ENCODE measurements at regions not wholly inside any gene's neighbourhood (a gene's known extent, or its start where the extent isn't known, plus 50 kb on each side); places are given as distances from the start of the nearest gene placed in this dataset.

DNA sequence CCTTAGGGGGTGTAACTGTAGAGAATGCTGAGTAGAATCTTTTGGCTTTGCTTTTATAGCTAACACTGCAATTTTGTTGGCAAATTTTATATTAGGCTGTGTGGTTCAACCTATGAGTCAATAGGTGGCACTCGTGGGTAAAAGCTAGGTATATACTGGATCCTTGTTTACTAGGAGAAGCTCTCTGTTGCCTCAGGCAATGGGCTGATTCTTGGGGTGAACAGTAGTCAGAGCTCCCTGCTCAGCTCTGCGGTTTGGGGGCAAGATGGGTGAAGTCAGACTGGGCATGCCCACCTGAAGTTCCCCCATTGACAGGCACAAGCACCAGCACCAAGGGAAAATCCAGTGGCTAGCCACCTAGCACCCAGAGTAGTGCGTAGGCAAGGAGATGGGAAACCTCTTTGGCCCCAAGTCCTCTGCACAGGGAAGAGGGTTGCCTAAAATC, 238.7 kb downstream of the FAM181B start:
- no peaks in the 10 kb centered on the region for H3K9me3 ChIP-seq (ENCODE audit: control insufficient read depth, low read depth, low read length)
- H3K9ac ChIP-seq (ENCODE audit: extremely low read depth, insufficient read length, low read length) = no peak overlapping the region
- H3K27me3 ChIP-seq (ENCODE audit: insufficient read depth, low read length) = no peaks in the 10 kb centered on the region
- H4K8ac ChIP-seq (replicated peaks; ENCODE audit: insufficient read length, low read depth, low read length) = no peak overlapping the region
- no peak overlapping the region for H3K56ac ChIP-seq (ENCODE audit: insufficient read length, low read depth, low read length)
- H3K4me2 ChIP-seq (ENCODE audit: insufficient read depth, insufficient read length, low read length) = no peak overlapping the region
- no peaks in the 10 kb centered on the region for H3K79me1 ChIP-seq (ENCODE audit: insufficient read depth, low read depth, low read length, poor library complexity, severe bottlenecking)
- H2BK12ac ChIP-seq (ENCODE audit: insufficient read length, low read depth, low read length) = no peak overlapping the region
- Mint-ChIP-seq H3K27ac (peak overlapping the region in 2 of 3 experiments; percentile 59 to 89; a peak in 3 of 7 replicates), H3K9me3 (no peaks in the 10 kb centered on the region), H3K36me3 (ENCODE audit: insufficient read depth in 1 of 3, low read depth in 3 of 3) (no peaks in the 10 kb centered on the region), H3K27me3 (ENCODE audit: low read depth) (no peaks in the 10 kb centered on the region), H3K4me3 (no peak overlapping the region), H3K4me1 (peaks cover 2% of the 10 kb centered on the region in 2 experiments; a peak in 1 of 4 replicates)
- no peak overlapping the region for H4K5ac ChIP-seq (ENCODE audit: insufficient read length, low read depth, low read length)
- H2BK5ac ChIP-seq (ENCODE audit: insufficient read length, low read length) = no peak overlapping the region
- H4K91ac ChIP-seq (ENCODE audit: insufficient read length, low read depth, low read length) = no peak overlapping the region
- no peaks in the 10 kb centered on the region for H3K4me1 ChIP-seq (ENCODE audit: insufficient read depth, low read length)
- DNase-seq = peak; percentile 37
- H2BK120ac ChIP-seq (ENCODE audit: low read depth, low read length, poor library complexity, severe bottlenecking) = no peak overlapping the region
- H3K27ac ChIP-seq (ENCODE audit: insufficient read length, low read depth, low read length) = no peak overlapping the region
- no peak overlapping the region for H3T11ph ChIP-seq (ENCODE audit: low read length)
- H3K23me2 ChIP-seq (ENCODE audit: insufficient read length, low read depth, low read length, poor library complexity, severe bottlenecking) = no peaks in the 10 kb centered on the region
- no peak overlapping the region for H3K18ac ChIP-seq (ENCODE audit: insufficient read length, low read depth, low read length)
- H3K23ac ChIP-seq (ENCODE audit: insufficient read length, low read depth, low read length) = no peak overlapping the region
- H4K20me1 ChIP-seq (ENCODE audit: control insufficient read depth, insufficient read depth, insufficient read length) = peaks cover 2% of the 10 kb centered on the region
- H3K79me2 ChIP-seq (ENCODE audit: insufficient read depth, low read length) = no peaks in the 10 kb centered on the region
- H3K14ac ChIP-seq (ENCODE audit: insufficient read depth, low read length) = peak overlapping the region; percentile 51; the same call in 1 of the 2 replicates
- H2BK15ac ChIP-seq (ENCODE audit: low read depth, low read length) = no peak overlapping the region
- H3K4ac ChIP-seq (ENCODE audit: low read depth, low read length) = no peak overlapping the region
- no CpG with 5 or more reads among the region's 3 CpGs for WGBS (ENCODE audit: extremely low coverage, insufficient read length, low lambda C conversion rate)
- no peak overlapping the region for H2AFZ ChIP-seq (ENCODE audit: low read length)
- H2AK5ac ChIP-seq (ENCODE audit: insufficient read length, low read length) = no peak overlapping the region
- no peak overlapping the region for H2BK20ac ChIP-seq (ENCODE audit: low read depth, low read length, poor library complexity, severe bottlenecking)
- TF ChIP-seq, protein P1, sequence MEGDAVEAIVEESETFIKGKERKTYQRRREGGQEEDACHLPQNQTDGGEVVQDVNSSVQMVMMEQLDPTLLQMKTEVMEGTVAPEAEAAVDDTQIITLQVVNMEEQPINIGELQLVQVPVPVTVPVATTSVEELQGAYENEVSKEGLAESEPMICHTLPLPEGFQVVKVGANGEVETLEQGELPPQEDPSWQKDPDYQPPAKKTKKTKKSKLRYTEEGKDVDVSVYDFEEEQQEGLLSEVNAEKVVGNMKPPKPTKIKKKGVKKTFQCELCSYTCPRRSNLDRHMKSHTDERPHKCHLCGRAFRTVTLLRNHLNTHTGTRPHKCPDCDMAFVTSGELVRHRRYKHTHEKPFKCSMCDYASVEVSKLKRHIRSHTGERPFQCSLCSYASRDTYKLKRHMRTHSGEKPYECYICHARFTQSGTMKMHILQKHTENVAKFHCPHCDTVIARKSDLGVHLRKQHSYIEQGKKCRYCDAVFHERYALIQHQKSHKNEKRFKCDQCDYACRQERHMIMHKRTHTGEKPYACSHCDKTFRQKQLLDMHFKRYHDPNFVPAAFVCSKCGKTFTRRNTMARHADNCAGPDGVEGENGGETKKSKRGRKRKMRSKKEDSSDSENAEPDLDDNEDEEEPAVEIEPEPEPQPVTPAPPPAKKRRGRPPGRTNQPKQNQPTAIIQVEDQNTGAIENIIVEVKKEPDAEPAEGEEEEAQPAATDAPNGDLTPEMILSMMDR (conservative IDR thresholded peaks at IDR 0.05) = peak; percentile 67

Data from H9 (cell line).